SU-DHL-6 (cell line): ENCODE measurements at regions not wholly inside any gene's neighbourhood (a gene's known extent, or its start where the extent isn't known, plus 50 kb on each side); places are given as distances from the start of the nearest gene placed in this dataset.

Experiments used
- CTCF ChIP-seq: fragments of 200-600 bp; sonication (generic); IDR thresholded peaks from one replicate; pipeline ENCODE4 v1.5.1; 2017; ENCODE audit warnings: antibody characterized with exemption, mild to moderate bottlenecking, low read length, moderate library complexity; ENCODE audit not compliant: insufficient read depth, poor library complexity, severe bottlenecking
- EZH2phosphoT487 ChIP-seq: fragments of 200-600 bp; sonication (generic), shearing (Covaris generic); conservative IDR thresholded peaks from 2 replicates; pipeline ENCODE4 v1.6.1; 2018; ENCODE audit warnings: mild to moderate bottlenecking, antibody characterized with exemption, low read length, moderate library complexity, mixed read lengths

GRCh38 chr3:26550413-26550812 is 72.2 kb upstream of the LRRC3B start:
- no peak for TF ChIP-seq CTCF
- TF ChIP-seq EZH2phosphoT487 = no peak
